ENCODE measurements at regions not wholly inside any gene's neighbourhood (a gene's known extent, or its start where the extent isn't known, plus 50 kb on each side); places are given as distances from the start of the nearest gene placed in this dataset.

DNA sequence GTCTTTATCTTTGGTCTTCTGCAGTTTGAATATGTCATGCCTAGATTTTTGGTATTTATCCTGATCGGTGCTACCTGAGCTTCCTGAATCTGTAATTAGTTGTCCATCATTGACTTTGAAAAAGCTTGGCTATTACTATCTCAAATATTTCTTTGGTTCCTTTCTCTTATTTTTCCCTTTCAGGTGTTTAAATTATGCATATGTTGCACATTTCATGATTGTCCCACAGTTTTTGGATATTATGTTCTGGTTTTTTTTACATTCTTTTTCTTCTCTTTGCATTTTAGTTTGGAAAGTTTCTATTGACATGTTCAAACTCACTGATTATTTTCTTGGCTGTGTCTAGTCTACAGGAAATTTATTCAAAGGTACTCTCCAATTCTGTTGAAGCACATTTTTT, 840.3 kb upstream of the LRRC4C start:
- Histone ChIP-seq H3K36me3 (no peaks in the 10 kb centered on the region), H3K27me3 (no peaks in the 10 kb centered on the region), H3K9me3 (no peaks in the 10 kb centered on the region), H3K4me3 (no peak overlapping the region), H3K27ac (no peak overlapping the region), H3K4me1 (no peaks in the 10 kb centered on the region)
- no peak for DNase-seq
- TF ChIP-seq, protein P1, sequence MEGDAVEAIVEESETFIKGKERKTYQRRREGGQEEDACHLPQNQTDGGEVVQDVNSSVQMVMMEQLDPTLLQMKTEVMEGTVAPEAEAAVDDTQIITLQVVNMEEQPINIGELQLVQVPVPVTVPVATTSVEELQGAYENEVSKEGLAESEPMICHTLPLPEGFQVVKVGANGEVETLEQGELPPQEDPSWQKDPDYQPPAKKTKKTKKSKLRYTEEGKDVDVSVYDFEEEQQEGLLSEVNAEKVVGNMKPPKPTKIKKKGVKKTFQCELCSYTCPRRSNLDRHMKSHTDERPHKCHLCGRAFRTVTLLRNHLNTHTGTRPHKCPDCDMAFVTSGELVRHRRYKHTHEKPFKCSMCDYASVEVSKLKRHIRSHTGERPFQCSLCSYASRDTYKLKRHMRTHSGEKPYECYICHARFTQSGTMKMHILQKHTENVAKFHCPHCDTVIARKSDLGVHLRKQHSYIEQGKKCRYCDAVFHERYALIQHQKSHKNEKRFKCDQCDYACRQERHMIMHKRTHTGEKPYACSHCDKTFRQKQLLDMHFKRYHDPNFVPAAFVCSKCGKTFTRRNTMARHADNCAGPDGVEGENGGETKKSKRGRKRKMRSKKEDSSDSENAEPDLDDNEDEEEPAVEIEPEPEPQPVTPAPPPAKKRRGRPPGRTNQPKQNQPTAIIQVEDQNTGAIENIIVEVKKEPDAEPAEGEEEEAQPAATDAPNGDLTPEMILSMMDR (IDR thresholded peaks at IDR 0.05), result no peak
- no peak for TF ChIP-seq POLR2A (IDR thresholded peaks at IDR 0.05)

DNA sequence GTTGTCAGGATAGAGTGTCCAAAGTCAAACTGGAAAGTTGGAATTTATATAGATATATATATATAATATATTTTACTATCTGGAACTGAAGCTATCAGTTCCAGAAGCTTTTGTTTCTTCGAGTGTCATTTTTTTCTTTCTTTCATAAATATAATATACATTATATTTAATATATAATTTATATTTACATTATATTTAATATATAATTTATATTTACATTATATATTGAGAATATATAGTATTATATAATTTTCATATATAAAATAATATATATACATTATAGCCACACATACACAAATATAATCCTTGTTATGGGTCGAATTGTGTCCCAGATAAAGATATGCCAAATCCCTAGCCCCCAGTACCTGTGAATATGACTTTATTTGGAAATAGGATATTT, 842.3 kb upstream of the LRRC4C start:
- Histone ChIP-seq H3K4me1 (no peaks in the 10 kb centered on the region), H3K36me3 (no peaks in the 10 kb centered on the region), H3K27me3 (no peaks in the 10 kb centered on the region), H3K9me3 (no peaks in the 10 kb centered on the region), H3K27ac (no peak overlapping the region), H3K4me3 (no peak overlapping the region)
- DNase-seq, result no peak
- TF ChIP-seq POLR2A (IDR thresholded peaks at IDR 0.05), result no peak
- TF ChIP-seq, protein P1 (IDR thresholded peaks at IDR 0.05), result no peak

GRCh38 chr11:42311514-42311913, 852.1 kb upstream of the LRRC4C start:
- H3K4me1 ChIP-seq, result no peaks in the 10 kb centered on the region
- no peak for TF ChIP-seq POLR2A (IDR thresholded peaks at IDR 0.05)
- TF ChIP-seq, protein P1 (IDR thresholded peaks at IDR 0.05), result no peak
- DNase-seq, result no peak
- no peaks in the 10 kb centered on the region for H3K9me3 ChIP-seq
- H3K27ac ChIP-seq, result no peak overlapping the region
- no peak overlapping the region for H3K4me3 ChIP-seq
- no peaks in the 10 kb centered on the region for H3K36me3 ChIP-seq
- H3K27me3 ChIP-seq, result no peaks in the 10 kb centered on the region

- Histone ChIP-seq H3K4me1 (no peaks in the 10 kb centered on the region), H3K27me3 (no peaks in the 10 kb centered on the region), H3K36me3 (no peaks in the 10 kb centered on the region), H3K9me3 (no peaks in the 10 kb centered on the region), H3K27ac (no peak overlapping the region), H3K4me3 (no peak overlapping the region)
- TF ChIP-seq, protein P1 (IDR thresholded peaks at IDR 0.05), result no peak
- TF ChIP-seq POLR2A (IDR thresholded peaks at IDR 0.05), result no peak
- DNase-seq, result no peak
Observed at GRCh38 chr11:42311944-42312343, 852.5 kb upstream of the LRRC4C start.

DNA sequence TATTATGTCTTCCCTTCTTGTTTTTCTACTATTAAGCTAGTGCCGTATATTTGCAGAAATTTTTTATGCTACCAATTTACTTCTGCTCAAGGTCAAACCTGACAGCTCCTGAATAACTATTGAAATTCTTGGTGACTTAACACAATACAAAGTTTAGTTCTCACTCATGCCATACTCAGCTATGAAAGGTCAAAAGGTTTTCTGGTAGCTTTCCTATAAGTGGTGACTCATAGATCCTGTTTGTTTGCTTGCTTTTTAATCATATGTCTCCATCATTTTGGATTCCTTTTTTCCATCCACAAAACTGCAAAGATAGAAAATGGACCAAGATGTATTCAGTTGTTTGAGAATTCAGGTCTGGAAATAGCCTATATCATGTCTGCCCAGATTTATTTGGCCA, 855.8 kb upstream of the LRRC4C start:
- Histone ChIP-seq H3K36me3 (no peaks in the 10 kb centered on the region), H3K9me3 (no peaks in the 10 kb centered on the region), H3K4me3 (no peak overlapping the region), H3K4me1 (no peaks in the 10 kb centered on the region), H3K27ac (no peak overlapping the region), H3K27me3 (no peaks in the 10 kb centered on the region)
- no peak for DNase-seq
- TF ChIP-seq, protein P1 (IDR thresholded peaks at IDR 0.05), result no peak
- no peak for TF ChIP-seq POLR2A (IDR thresholded peaks at IDR 0.05)

DNA sequence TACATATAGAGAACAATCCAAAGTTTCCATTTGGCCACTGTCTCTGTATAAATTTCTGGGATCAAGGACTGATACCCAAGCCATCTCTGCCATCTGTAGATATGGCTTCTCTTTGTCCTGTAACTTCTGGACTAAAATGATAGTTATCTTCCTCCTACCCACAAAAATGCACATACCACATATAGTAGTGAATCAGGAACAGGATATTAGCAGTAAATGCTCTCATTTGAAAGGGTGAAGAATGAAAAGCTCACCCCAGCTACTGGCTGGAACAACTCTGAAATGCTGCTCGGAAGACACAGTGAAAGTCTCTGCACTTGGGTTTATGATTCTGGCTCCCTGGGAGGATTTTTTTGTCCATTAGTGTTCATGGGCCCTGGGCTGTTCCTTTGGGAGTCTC, 856.4 kb upstream of the LRRC4C start:
- TF ChIP-seq, protein P1 (IDR thresholded peaks at IDR 0.05), result no peak
- no peak for TF ChIP-seq POLR2A (IDR thresholded peaks at IDR 0.05)
- no peaks in the 10 kb centered on the region for H3K4me1 ChIP-seq
- H3K36me3 ChIP-seq, result no peaks in the 10 kb centered on the region
- no peak overlapping the region for H3K27ac ChIP-seq
- H3K27me3 ChIP-seq, result no peaks in the 10 kb centered on the region
- H3K4me3 ChIP-seq, result no peak overlapping the region
- no peak for DNase-seq
- no peaks in the 10 kb centered on the region for H3K9me3 ChIP-seq

All from Peyer's patch (tissue), 4 donors.